Gastrocnemius medialis (tissue), 4 donors: ENCODE measurements at regions not wholly inside any gene's neighbourhood (a gene's known extent, or its start where the extent isn't known, plus 50 kb on each side); places are given as distances from the start of the nearest gene placed in this dataset.

ENCODE experiments used
- POLR2A ChIP-seq, 2 donors: fragments of 450-650 bp; IDR thresholded peaks; one replicate each; pipeline ENCODE4 v1.6.1; 2017; ENCODE audit warnings: antibody characterized with exemption in 2 of 2, mild to moderate bottlenecking in 2 of 2, moderate library complexity in 2 of 2
- TF ChIP-seq, protein P1 (sequence below), 5 experiments: fragments of 450-650 bp in 3 of 5; fragments of 200-600 bp in 2 of 5; sonication (generic) in 2 of 5; IDR thresholded peaks in 4 of 5; conservative IDR thresholded peaks in 1 of 5; 1 replicate in 4 of 5; 2 replicates in 1 of 5; pipeline ENCODE4 v1.5.1; 2016 to 2019; ENCODE audit warnings: antibody characterized with exemption in 5 of 5, mild to moderate bottlenecking in 3 of 5, moderate library complexity in 3 of 5

DNA sequence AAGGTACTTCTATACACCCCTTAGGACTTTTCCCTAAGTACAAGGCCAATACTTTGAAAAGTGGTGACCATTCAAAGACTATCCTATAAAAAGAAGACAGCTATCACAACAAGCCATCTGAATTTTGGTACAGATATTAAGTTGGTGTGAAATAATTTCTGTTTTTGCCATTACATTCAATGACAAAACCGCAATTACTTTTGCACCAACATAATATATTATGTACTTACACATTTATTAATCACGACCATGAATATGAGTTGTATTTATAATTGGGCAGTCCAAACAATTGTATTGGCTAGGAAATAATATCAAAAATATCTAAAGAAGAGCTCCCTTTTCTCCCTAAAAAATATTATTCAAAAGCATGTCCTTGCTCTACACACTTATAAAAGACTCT lies 215.7 kb downstream of the TMA16 start:
- TF ChIP-seq, protein P1, sequence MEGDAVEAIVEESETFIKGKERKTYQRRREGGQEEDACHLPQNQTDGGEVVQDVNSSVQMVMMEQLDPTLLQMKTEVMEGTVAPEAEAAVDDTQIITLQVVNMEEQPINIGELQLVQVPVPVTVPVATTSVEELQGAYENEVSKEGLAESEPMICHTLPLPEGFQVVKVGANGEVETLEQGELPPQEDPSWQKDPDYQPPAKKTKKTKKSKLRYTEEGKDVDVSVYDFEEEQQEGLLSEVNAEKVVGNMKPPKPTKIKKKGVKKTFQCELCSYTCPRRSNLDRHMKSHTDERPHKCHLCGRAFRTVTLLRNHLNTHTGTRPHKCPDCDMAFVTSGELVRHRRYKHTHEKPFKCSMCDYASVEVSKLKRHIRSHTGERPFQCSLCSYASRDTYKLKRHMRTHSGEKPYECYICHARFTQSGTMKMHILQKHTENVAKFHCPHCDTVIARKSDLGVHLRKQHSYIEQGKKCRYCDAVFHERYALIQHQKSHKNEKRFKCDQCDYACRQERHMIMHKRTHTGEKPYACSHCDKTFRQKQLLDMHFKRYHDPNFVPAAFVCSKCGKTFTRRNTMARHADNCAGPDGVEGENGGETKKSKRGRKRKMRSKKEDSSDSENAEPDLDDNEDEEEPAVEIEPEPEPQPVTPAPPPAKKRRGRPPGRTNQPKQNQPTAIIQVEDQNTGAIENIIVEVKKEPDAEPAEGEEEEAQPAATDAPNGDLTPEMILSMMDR (IDR thresholded peaks at IDR 0.05 in 4 of 5, conservative IDR thresholded peaks at IDR 0.05 in 1 of 5): no peak
- TF ChIP-seq POLR2A (IDR thresholded peaks at IDR 0.05): no peak
